ENCODE measurements at regions not wholly inside any gene's neighbourhood (a gene's known extent, or its start where the extent isn't known, plus 50 kb on each side); places are given as distances from the start of the nearest gene placed in this dataset.

DNA sequence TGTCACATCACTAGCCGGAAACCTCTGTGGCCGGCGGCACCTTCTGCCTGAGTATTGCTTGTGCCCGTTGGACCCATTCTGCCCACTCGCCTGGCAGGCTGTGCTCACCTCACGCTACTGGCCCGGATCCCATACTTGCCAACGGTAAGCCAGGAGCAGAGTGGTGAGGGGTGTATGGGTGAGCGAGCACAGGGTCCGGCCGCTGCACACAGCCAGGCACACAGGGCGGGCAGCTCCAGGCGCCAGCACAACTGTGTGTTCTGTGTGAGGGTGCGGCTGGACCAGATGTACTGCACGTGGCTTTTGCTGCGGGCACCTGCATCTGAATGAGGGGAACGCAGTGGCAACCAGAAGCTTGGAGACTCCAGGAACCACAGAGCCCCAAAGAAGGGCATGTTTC, 455.7 kb downstream of the CDH8 start:
- DNase-seq (ENCODE audit: low spot score), result no peak
- no peaks in the 10 kb centered on the region for H3K4me1 ChIP-seq (replicated peaks)
- 84% methylated on average over 17 of the region's 17 CpGs for WGBS

DNA sequence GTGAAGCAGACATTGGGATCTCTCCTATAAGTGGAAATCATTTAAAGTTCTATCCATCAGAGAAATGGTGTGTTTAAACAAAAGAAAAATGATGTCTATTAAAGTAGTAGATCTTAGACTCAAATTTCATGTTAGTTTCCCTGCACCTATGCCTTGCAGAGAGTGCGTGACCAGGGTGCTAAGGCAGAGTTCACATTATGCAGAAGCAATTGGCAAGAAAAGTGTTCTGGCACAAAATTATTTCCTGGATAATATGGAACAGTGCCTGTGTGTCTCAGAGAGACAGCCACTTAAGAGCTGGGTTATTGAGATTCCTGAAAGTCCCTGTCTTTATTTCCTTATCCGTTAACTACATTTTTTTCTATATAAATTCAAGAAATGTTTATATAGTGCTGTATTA, 457.0 kb downstream of the CDH8 start:
- 44% methylated on average over 2 of the region's 2 CpGs for WGBS
- TF ChIP-seq POLR2AphosphoS5 (IDR thresholded peaks at IDR 0.05), result no peak
- no peak for TF ChIP-seq POLR2A (IDR thresholded peaks at IDR 0.05)
- TF ChIP-seq, protein P1, sequence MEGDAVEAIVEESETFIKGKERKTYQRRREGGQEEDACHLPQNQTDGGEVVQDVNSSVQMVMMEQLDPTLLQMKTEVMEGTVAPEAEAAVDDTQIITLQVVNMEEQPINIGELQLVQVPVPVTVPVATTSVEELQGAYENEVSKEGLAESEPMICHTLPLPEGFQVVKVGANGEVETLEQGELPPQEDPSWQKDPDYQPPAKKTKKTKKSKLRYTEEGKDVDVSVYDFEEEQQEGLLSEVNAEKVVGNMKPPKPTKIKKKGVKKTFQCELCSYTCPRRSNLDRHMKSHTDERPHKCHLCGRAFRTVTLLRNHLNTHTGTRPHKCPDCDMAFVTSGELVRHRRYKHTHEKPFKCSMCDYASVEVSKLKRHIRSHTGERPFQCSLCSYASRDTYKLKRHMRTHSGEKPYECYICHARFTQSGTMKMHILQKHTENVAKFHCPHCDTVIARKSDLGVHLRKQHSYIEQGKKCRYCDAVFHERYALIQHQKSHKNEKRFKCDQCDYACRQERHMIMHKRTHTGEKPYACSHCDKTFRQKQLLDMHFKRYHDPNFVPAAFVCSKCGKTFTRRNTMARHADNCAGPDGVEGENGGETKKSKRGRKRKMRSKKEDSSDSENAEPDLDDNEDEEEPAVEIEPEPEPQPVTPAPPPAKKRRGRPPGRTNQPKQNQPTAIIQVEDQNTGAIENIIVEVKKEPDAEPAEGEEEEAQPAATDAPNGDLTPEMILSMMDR (IDR thresholded peaks at IDR 0.05), result no peak
- Histone ChIP-seq H3K4me1 (replicated peaks) (no peaks in the 10 kb centered on the region), H3K4me3 (no peak overlapping the region), H3K9me3 (no peaks in the 10 kb centered on the region), H3K27ac (no peak overlapping the region), H3K27me3 (replicated peaks; ENCODE audit: insufficient read depth) (no peaks in the 10 kb centered on the region), H3K36me3 (no peaks in the 10 kb centered on the region)
- intact Hi-C loops (cut with DNase I), result no loop called here
- no peak for DNase-seq (ENCODE audit: low spot score)

More for the DNA sequence above, 455.7 kb downstream of the CDH8 start:
- Histone ChIP-seq H3K27me3 (replicated peaks; ENCODE audit: insufficient read depth) (no peaks in the 10 kb centered on the region), H3K4me3 (no peak overlapping the region), H3K36me3 (no peaks in the 10 kb centered on the region), H3K9me3 (no peaks in the 10 kb centered on the region), H3K27ac (no peak overlapping the region)
- intact Hi-C loops (cut with DNase I), result no loop called here
- TF ChIP-seq POLR2AphosphoS5 (IDR thresholded peaks at IDR 0.05), result no peak
- no peak for TF ChIP-seq POLR2A (IDR thresholded peaks at IDR 0.05)
- TF ChIP-seq, protein P1 (IDR thresholded peaks at IDR 0.05), result no peak

DNA sequence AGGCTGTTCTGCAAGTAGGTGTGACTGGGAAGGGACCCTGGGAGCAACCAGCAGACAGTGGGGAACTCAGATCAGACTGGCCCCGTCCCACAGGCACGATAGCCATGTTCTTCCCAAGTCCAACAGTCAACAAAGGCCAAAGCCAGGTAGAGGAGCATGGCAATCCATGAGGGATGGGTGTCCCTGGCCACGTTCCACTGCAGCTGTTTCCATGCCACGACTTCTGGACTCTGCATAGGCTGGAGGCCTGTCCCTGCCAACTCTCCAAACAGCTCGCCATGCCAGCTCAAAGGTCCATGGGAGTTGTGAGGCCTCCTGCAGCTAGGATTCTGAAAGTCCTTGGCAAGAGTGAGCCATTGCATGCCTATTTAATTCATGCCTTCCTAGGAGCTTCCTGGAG, 459.8 kb downstream of the CDH8 start:
- Histone ChIP-seq H3K36me3 (no peaks in the 10 kb centered on the region), H3K4me1 (replicated peaks) (no peaks in the 10 kb centered on the region), H3K27me3 (replicated peaks; ENCODE audit: insufficient read depth) (no peaks in the 10 kb centered on the region), H3K9me3 (no peaks in the 10 kb centered on the region), H3K4me3 (no peak overlapping the region), H3K27ac (no peak overlapping the region)
- WGBS, result 84% methylated on average over 5 of the region's 5 CpGs
- TF ChIP-seq POLR2AphosphoS5 (IDR thresholded peaks at IDR 0.05), result no peak
- TF ChIP-seq, protein P1 (IDR thresholded peaks at IDR 0.05), result no peak
- no peak for TF ChIP-seq POLR2A (IDR thresholded peaks at IDR 0.05)
- intact Hi-C loops (cut with DNase I), result no loop called here
- no peak for DNase-seq (ENCODE audit: low spot score)

DNA sequence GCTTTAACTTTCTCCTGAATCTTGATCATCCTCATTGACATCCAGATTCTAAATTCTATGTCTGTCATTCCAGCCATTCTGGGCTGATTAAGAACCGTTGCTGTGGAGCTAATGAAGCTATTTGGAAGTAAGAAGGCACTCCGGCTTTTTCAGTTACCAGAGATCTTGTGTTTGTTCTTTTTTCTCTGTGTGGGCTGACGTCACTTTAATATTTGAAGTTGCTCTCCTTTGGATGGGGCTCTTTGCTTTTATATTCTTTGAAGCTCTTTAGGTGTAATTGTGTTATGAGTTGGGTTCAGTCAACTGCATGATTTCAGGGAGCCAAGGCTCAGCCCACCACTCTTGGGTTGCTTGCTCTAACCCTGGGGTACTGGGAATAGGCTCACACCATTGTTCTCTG, 460.6 kb downstream of the CDH8 start:
- H3K4me1 ChIP-seq (replicated peaks), result no peaks in the 10 kb centered on the region
- H3K27ac ChIP-seq, result no peak overlapping the region
- H3K36me3 ChIP-seq, result no peaks in the 10 kb centered on the region
- H3K27me3 ChIP-seq (replicated peaks; ENCODE audit: insufficient read depth), result no peaks in the 10 kb centered on the region
- H3K9me3 ChIP-seq, result no peaks in the 10 kb centered on the region
- DNase-seq (ENCODE audit: low spot score), result no peak
- H3K4me3 ChIP-seq, result no peak overlapping the region
- WGBS, result 82% methylated on average over 3 of the region's 3 CpGs
- intact Hi-C loops (cut with DNase I), result no loop called here
- TF ChIP-seq, protein P1 (IDR thresholded peaks at IDR 0.05), result no peak
- TF ChIP-seq POLR2A (IDR thresholded peaks at IDR 0.05) (no peak), POLR2AphosphoS5 (IDR thresholded peaks at IDR 0.05) (no peak)

DNA sequence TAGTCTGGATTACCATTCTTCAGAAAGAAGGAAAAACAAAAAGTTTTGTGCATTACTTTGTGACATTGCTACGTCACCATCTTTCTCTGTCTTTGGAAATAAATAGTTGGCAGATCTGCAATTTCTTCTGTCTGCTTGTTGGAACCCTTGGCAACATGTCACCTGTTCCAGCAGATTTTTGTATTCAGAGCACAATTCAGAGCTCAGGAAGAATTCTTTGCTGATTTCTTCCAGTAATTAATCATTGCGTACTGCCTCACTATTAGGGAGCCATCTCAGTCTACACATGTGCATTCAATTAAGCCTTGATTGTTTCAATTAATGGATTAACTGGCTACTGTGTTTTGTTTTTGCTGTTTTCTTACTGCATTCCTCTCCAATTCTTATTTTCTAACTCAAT, 467.2 kb downstream of the CDH8 start:
- Histone ChIP-seq H3K4me3 (no peak overlapping the region), H3K27ac (no peak overlapping the region), H3K36me3 (no peaks in the 10 kb centered on the region), H3K27me3 (replicated peaks; ENCODE audit: insufficient read depth) (no peaks in the 10 kb centered on the region), H3K9me3 (no peaks in the 10 kb centered on the region), H3K4me1 (replicated peaks) (no peaks in the 10 kb centered on the region)
- WGBS, result 69% methylated on average over 2 of the region's 2 CpGs
- no peak for DNase-seq (ENCODE audit: low spot score)
- intact Hi-C loops (cut with DNase I), result no loop called here
- TF ChIP-seq POLR2AphosphoS5 (IDR thresholded peaks at IDR 0.05) (no peak), POLR2A (IDR thresholded peaks at IDR 0.05) (no peak)
- TF ChIP-seq, protein P1 (IDR thresholded peaks at IDR 0.05), result no peak

Measured in prostate gland (tissue), 2 donors.